ENCODE measurements at regions not wholly inside any gene's neighbourhood (a gene's known extent, or its start where the extent isn't known, plus 50 kb on each side); places are given as distances from the start of the nearest gene placed in this dataset.

GRCh38 chr21:21722731-21723130, 724.5 kb downstream of the NCAM2 start:
- DNase-seq, result no peak
- no peaks in the 10 kb centered on the region for H3K27me3 ChIP-seq (ENCODE audit: insufficient read depth, low read depth)
- H3K79me2 ChIP-seq (ENCODE audit: low read depth), result no peaks in the 10 kb centered on the region
- no peaks in the 10 kb centered on the region for H3K4me1 ChIP-seq (replicated peaks; ENCODE audit: insufficient read depth)
- no peaks in the 10 kb centered on the region for H4K20me1 ChIP-seq (ENCODE audit: insufficient read depth)
- no peak overlapping the region for H3K4me2 ChIP-seq
- no peaks in the 10 kb centered on the region for H3F3A ChIP-seq (ENCODE audit: insufficient read depth, low read depth)
- BruUV-seq (replicated peaks), result no TSS peak
- no peaks in the 10 kb centered on the region for H3K36me3 ChIP-seq (ENCODE audit: low read depth)
- H2AFZ ChIP-seq, result no peak overlapping the region
- H3K27ac ChIP-seq, result no peak overlapping the region
- H3K9me2 ChIP-seq (ENCODE audit: insufficient read depth), result no peaks in the 10 kb centered on the region
- H3K9me3 ChIP-seq (ENCODE audit: insufficient read depth, low read depth), result no peaks in the 10 kb centered on the region
- ChIA-PET CTCF (no interaction called here), POLR2A (ENCODE audit: unreplicated experiment) (no interaction called here)
- no peak overlapping the region for H3K4me3 ChIP-seq
- intact Hi-C loops (cut with micrococcal nuclease; ENCODE audit: unreplicated experiment), result no loop called here
- TF ChIP-seq, protein P1, sequence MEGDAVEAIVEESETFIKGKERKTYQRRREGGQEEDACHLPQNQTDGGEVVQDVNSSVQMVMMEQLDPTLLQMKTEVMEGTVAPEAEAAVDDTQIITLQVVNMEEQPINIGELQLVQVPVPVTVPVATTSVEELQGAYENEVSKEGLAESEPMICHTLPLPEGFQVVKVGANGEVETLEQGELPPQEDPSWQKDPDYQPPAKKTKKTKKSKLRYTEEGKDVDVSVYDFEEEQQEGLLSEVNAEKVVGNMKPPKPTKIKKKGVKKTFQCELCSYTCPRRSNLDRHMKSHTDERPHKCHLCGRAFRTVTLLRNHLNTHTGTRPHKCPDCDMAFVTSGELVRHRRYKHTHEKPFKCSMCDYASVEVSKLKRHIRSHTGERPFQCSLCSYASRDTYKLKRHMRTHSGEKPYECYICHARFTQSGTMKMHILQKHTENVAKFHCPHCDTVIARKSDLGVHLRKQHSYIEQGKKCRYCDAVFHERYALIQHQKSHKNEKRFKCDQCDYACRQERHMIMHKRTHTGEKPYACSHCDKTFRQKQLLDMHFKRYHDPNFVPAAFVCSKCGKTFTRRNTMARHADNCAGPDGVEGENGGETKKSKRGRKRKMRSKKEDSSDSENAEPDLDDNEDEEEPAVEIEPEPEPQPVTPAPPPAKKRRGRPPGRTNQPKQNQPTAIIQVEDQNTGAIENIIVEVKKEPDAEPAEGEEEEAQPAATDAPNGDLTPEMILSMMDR (conservative IDR thresholded peaks at IDR 0.05), result no peak
- TF ChIP-seq EZH2 (IDR thresholded peaks at IDR 0.05; ENCODE audit: low read depth), result no peak

DNA sequence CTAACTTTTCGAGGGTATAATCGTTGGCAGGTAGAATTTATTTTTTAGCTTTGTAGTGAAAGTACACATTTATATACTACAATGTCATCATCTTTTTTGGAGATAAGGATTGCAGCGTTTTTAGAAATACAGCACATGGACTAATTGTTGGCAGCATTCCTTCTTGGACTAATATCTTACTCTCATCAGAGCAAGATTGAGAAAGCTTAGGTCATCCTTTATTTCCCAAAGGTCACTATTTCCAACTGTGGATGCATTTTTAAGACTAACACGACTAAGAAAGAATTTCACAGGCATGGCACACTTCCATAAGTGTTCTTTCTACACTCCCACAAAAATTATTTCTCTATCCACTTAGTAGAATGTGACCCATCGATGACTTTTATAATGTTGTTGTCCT, 732.3 kb downstream of the NCAM2 start:
- intact Hi-C loops (cut with micrococcal nuclease; ENCODE audit: unreplicated experiment), result no loop called here
- DNase-seq, result no peak
- no peaks in the 10 kb centered on the region for H3K9me2 ChIP-seq (ENCODE audit: insufficient read depth)
- CTCF ChIA-PET, result no interaction called here
- H2AFZ ChIP-seq, result no peak overlapping the region
- H3K36me3 ChIP-seq (ENCODE audit: low read depth), result no peaks in the 10 kb centered on the region
- TF ChIP-seq, protein P1 (conservative IDR thresholded peaks at IDR 0.05), result no peak
- TF ChIP-seq EZH2 (IDR thresholded peaks at IDR 0.05; ENCODE audit: low read depth), result no peak
- H3K4me2 ChIP-seq, result no peak overlapping the region
- H3K79me2 ChIP-seq (ENCODE audit: low read depth), result no peaks in the 10 kb centered on the region
- no TSS peak for BruUV-seq (replicated peaks)
- no peak overlapping the region for H3K27ac ChIP-seq
- no peak overlapping the region for H3K4me3 ChIP-seq
- POLR2A ChIA-PET (ENCODE audit: unreplicated experiment), result no interaction called here
- no peaks in the 10 kb centered on the region for H3F3A ChIP-seq (ENCODE audit: insufficient read depth, low read depth)
- H4K20me1 ChIP-seq (ENCODE audit: insufficient read depth), result no peaks in the 10 kb centered on the region
- H3K4me1 ChIP-seq (replicated peaks; ENCODE audit: insufficient read depth), result no peaks in the 10 kb centered on the region
- no peaks in the 10 kb centered on the region for H3K9me3 ChIP-seq (ENCODE audit: insufficient read depth, low read depth)
- no peaks in the 10 kb centered on the region for H3K27me3 ChIP-seq (ENCODE audit: insufficient read depth, low read depth)

- Histone ChIP-seq H3K4me2 (no peak overlapping the region), H3K27me3 (ENCODE audit: insufficient read depth, low read depth) (no peaks in the 10 kb centered on the region), H3K27ac (no peak overlapping the region), H4K20me1 (ENCODE audit: insufficient read depth) (no peaks in the 10 kb centered on the region), H3K36me3 (ENCODE audit: low read depth) (no peaks in the 10 kb centered on the region), H3K9me3 (ENCODE audit: insufficient read depth, low read depth) (no peaks in the 10 kb centered on the region), H3F3A (ENCODE audit: insufficient read depth, low read depth) (no peaks in the 10 kb centered on the region), H3K9me2 (ENCODE audit: insufficient read depth) (no peaks in the 10 kb centered on the region), H2AFZ (no peak overlapping the region), H3K4me1 (replicated peaks; ENCODE audit: insufficient read depth) (no peaks in the 10 kb centered on the region), H3K4me3 (no peak overlapping the region), H3K79me2 (ENCODE audit: low read depth) (no peaks in the 10 kb centered on the region)
- CTCF ChIA-PET, result no interaction called here
- POLR2A ChIA-PET (ENCODE audit: unreplicated experiment), result no interaction called here
- TF ChIP-seq EZH2 (IDR thresholded peaks at IDR 0.05; ENCODE audit: low read depth), result no peak
- TF ChIP-seq, protein P1 (conservative IDR thresholded peaks at IDR 0.05), result no peak
- intact Hi-C loops (cut with micrococcal nuclease; ENCODE audit: unreplicated experiment), result no loop called here
- DNase-seq, result no peak
- BruUV-seq (replicated peaks), result no TSS peak
These were observed 733.4 kb downstream of the NCAM2 start for GRCh38 chr21:21731626-21732025.
